ENCODE measurements at regions not wholly inside any gene's neighbourhood (a gene's known extent, or its start where the extent isn't known, plus 50 kb on each side); places are given as distances from the start of the nearest gene placed in this dataset.

GRCh38 chr10:21069929-21070700 lies 173.0 kb upstream of the NEBL start:
- no peak for DNase-seq (ENCODE audit: low read depth in 4 of 4, low spot score in 3 of 4)

- no peak for DNase-seq (ENCODE audit: low read depth in 4 of 4, low spot score in 3 of 4)
Observed at GRCh38 chr10:21069278-21069677, 172.2 kb upstream of the NEBL start.

- DNase-seq (ENCODE audit: low read depth in 4 of 4, low spot score in 3 of 4): no peak
Observed at GRCh38 chr10:21068026-21068656, 171.0 kb upstream of the NEBL start.

- DNase-seq (ENCODE audit: low read depth in 4 of 4, low spot score in 3 of 4): no peak
Observed at GRCh38 chr10:21065621-21066248, 168.6 kb upstream of the NEBL start.

- no peak for DNase-seq (ENCODE audit: low read depth in 4 of 4, low spot score in 3 of 4)
Observed at GRCh38 chr10:21061982-21062381, 164.9 kb upstream of the NEBL start.

GRCh38 chr10:21061184-21061583 lies 164.1 kb upstream of the NEBL start:
- no peak for DNase-seq (ENCODE audit: low read depth in 4 of 4, low spot score in 3 of 4)

GRCh38 chr10:21060626-21061025 lies 163.5 kb upstream of the NEBL start:
- no peak for DNase-seq (ENCODE audit: low read depth in 4 of 4, low spot score in 3 of 4)

- DNase-seq (ENCODE audit: low read depth in 4 of 4, low spot score in 3 of 4): no peak
Observed at GRCh38 chr10:21057989-21058388, 160.9 kb upstream of the NEBL start.

- DNase-seq (ENCODE audit: low read depth in 4 of 4, low spot score in 3 of 4): no peak
Observed at GRCh38 chr10:21057436-21057835, 160.3 kb upstream of the NEBL start.

- DNase-seq (ENCODE audit: low read depth in 4 of 4, low spot score in 3 of 4): no peak
Observed at GRCh38 chr10:21056461-21056860, 159.3 kb upstream of the NEBL start.

GRCh38 chr10:21055339-21056135 lies 158.4 kb upstream of the NEBL start:
- DNase-seq (ENCODE audit: low read depth in 4 of 4, low spot score in 3 of 4): no peak

GRCh38 chr10:21053953-21054690 lies 157.0 kb upstream of the NEBL start:
- DNase-seq (ENCODE audit: low read depth in 4 of 4, low spot score in 3 of 4): no peak

GRCh38 chr10:21052709-21053104 lies 155.6 kb upstream of the NEBL start:
- DNase-seq (ENCODE audit: low read depth in 4 of 4, low spot score in 3 of 4): no peak

GRCh38 chr10:21052072-21052708 lies 155.1 kb upstream of the NEBL start:
- DNase-seq (ENCODE audit: low read depth in 4 of 4, low spot score in 3 of 4): no peak

GRCh38 chr10:21049482-21049881 lies 152.4 kb upstream of the NEBL start:
- DNase-seq (ENCODE audit: low read depth in 4 of 4, low spot score in 3 of 4): no peak

- no peak for DNase-seq (ENCODE audit: low read depth in 4 of 4, low spot score in 3 of 4)
Observed at GRCh38 chr10:21048068-21048467, 151.0 kb upstream of the NEBL start.

- no peak for DNase-seq (ENCODE audit: low read depth in 4 of 4, low spot score in 3 of 4)
Observed at GRCh38 chr10:21047511-21047910, 150.4 kb upstream of the NEBL start.

- no peak for DNase-seq (ENCODE audit: low read depth in 4 of 4, low spot score in 3 of 4)
Observed at GRCh38 chr10:21047096-21047495, 150.0 kb upstream of the NEBL start.

GRCh38 chr10:21043044-21043443 lies 145.9 kb upstream of the NEBL start:
- no peak for DNase-seq (ENCODE audit: low read depth in 4 of 4, low spot score in 3 of 4)

GRCh38 chr10:21042536-21042935 lies 145.4 kb upstream of the NEBL start:
- no peak for DNase-seq (ENCODE audit: low read depth in 4 of 4, low spot score in 3 of 4)

Measured in left renal pelvis (tissue), 4 donors.